Ascending aorta (tissue), 2 donors: ENCODE measurements at regions not wholly inside any gene's neighbourhood (a gene's known extent, or its start where the extent isn't known, plus 50 kb on each side); places are given as distances from the start of the nearest gene placed in this dataset.
A peak's percentile ranks its signal among the peaks of the same experiment; 100 is the strongest.

ENCODE experiments used
- DNase-seq, 2 donors: peaks; one replicate each; pipeline ENCODE4 v3.0.0-alpha.2; 2019; ENCODE audit warnings: low spot score in 2 of 2
- H3K27ac ChIP-seq, 2 donors: fragments of 200-600 bp; sonication (generic); one replicate each; pipeline ENCODE4 v1.5.1; 2016 to 2017; ENCODE audit warnings: mild to moderate bottlenecking in 1 of 2
- H3K27me3 ChIP-seq: fragments of 200-600 bp; sonication (generic); one replicate; pipeline ENCODE4 v1.5.1; 2017
- H3K36me3 ChIP-seq, 2 donors: fragments of 200-600 bp; sonication (generic); one replicate each; pipeline ENCODE4 v1.5.1; 2016
- H3K4me1 ChIP-seq, 2 donors: fragments of 200-600 bp; sonication (generic); one replicate each; pipeline ENCODE4 v1.5.1; 2016 to 2017; ENCODE audit warnings: mild to moderate bottlenecking in 1 of 2
- H3K4me3 ChIP-seq, 2 donors: fragments of 200-600 bp; sonication (generic); one replicate each; pipeline ENCODE4 v1.5.1; 2016 to 2017; ENCODE audit warnings: mild to moderate bottlenecking in 1 of 2
- H3K9me3 ChIP-seq, 2 donors: fragments of 200-600 bp; sonication (generic); one replicate each; pipeline ENCODE4 v1.5.1; 2016
- intact Hi-C: fragments of 100-400 bp; cut with DNase I; formaldehyde crosslinking; loops from one replicate; pipeline ENCODE4 v1.15.1; 2023
- TF ChIP-seq, protein P1 (sequence below), 3 experiments: fragments of 200-600 bp in 2 of 3; fragments of 450-650 bp in 1 of 3; sonication (generic) in 2 of 3; IDR thresholded peaks; one replicate each; pipeline ENCODE4 v1.5.1; 2016 to 2019; ENCODE audit warnings: antibody characterized with exemption in 3 of 3, mild to moderate bottlenecking in 1 of 3, moderate library complexity in 1 of 3

GRCh38 chr10:6312636-6313035 is 109.9 kb downstream of the PFKFB3 start:
- TF ChIP-seq, protein P1, sequence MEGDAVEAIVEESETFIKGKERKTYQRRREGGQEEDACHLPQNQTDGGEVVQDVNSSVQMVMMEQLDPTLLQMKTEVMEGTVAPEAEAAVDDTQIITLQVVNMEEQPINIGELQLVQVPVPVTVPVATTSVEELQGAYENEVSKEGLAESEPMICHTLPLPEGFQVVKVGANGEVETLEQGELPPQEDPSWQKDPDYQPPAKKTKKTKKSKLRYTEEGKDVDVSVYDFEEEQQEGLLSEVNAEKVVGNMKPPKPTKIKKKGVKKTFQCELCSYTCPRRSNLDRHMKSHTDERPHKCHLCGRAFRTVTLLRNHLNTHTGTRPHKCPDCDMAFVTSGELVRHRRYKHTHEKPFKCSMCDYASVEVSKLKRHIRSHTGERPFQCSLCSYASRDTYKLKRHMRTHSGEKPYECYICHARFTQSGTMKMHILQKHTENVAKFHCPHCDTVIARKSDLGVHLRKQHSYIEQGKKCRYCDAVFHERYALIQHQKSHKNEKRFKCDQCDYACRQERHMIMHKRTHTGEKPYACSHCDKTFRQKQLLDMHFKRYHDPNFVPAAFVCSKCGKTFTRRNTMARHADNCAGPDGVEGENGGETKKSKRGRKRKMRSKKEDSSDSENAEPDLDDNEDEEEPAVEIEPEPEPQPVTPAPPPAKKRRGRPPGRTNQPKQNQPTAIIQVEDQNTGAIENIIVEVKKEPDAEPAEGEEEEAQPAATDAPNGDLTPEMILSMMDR (IDR thresholded peaks at IDR 0.05), result no peak
- intact Hi-C loops, result no loop called here

DNA sequence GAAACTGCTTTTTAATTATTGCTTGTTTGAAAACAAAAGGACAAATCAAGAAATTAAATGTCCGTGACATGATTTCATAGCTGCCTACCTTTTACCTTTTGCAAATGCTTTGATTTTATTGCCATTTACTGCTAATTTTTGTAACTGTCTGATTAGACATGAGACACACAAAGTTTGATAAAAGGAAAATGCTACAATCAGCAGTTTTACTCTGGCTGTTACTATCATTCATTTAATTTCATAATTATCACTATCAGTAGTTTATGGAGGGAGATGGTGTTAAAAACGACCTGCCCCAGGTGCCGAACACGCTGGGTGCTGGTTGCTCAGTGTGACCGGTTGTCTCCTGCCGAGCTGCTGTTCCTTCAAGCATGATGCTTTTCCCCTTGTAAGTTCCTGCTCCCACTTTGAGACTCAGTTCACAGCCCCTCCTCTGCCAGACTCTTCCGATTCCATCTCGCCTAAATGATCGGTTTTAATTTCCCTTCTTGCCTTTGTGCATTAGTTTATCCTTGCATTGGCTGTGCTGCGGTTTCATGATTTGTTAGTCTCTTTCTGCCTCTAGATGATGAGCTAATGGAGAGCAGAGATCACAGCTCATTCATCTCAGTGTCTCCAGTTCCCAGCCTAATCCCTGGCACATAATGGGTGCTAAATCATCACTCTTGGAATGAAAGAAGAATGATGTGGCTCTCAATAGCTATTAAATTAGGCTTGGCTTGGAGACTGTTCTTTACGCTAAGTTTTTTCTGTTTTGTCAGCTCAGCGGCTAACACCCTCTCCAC is 110.6 kb downstream of the PFKFB3 start:
- TF ChIP-seq, protein P1 (IDR thresholded peaks at IDR 0.05), result no peak
- H3K27me3 ChIP-seq, result no peaks in the 10 kb centered on the region
- H3K27ac ChIP-seq, result no peak overlapping the region
- intact Hi-C loops, result no loop called here
- no peaks in the 10 kb centered on the region for H3K9me3 ChIP-seq
- peaks cover 3 to 20% of the 10 kb centered on the region in 2 donors for H3K4me1 ChIP-seq
- no peak for DNase-seq
- H3K36me3 ChIP-seq, result no peaks in the 10 kb centered on the region
- H3K4me3 ChIP-seq, result no peak overlapping the region

More at GRCh38 chr10:6312636-6313035, 109.9 kb downstream of the PFKFB3 start:
- H3K27ac ChIP-seq, result no peak overlapping the region
- H3K4me1 ChIP-seq, result peaks cover 3 to 20% of the 10 kb centered on the region in 2 donors
- H3K9me3 ChIP-seq, result no peaks in the 10 kb centered on the region
- H3K36me3 ChIP-seq, result no peaks in the 10 kb centered on the region
- no peaks in the 10 kb centered on the region for H3K27me3 ChIP-seq
- H3K4me3 ChIP-seq, result no peak overlapping the region
- no peak for DNase-seq

DNA sequence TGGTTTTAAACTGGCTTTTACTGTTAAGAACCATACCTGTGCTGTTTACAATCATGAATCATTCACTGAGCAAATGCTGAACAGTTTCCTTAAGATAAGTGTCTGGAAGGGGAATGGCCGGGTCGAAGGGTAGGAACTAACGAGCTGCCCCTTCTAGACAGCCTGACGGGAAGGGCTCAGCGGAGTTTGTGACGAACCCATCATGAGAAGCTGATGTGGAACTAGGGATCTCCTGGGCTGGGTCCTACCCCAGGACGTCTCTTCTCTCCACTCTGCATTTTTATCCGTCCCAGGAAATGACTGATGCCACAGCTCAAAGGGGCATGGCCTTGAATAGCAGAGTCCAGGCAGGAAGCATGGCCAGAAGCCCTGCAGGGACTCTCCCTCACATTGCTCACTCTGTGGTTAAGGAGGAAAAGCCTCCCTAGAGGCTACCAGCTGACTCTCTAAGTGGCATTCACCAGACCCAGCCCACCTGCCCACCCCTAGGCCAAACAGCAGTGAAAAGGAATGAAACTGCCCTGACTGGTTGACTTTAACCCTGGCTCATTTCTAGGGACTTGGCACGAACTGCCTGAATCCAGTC is 112.0 kb downstream of the PFKFB3 start:
- Histone ChIP-seq H3K9me3 (no peaks in the 10 kb centered on the region), H3K4me1 (peaks cover 3 to 20% of the 10 kb centered on the region in 2 donors), H3K27ac (peak overlapping the region; percentile 51 to 54), H3K4me3 (peak overlapping the region in 1 of 2 donors; percentile 14), H3K27me3 (no peaks in the 10 kb centered on the region), H3K36me3 (peaks cover 0 to 5% of the 10 kb centered on the region in 2 donors)
- intact Hi-C loops, result no loop called here
- TF ChIP-seq, protein P1 (IDR thresholded peaks at IDR 0.05), result no peak
- no peak for DNase-seq

DNA sequence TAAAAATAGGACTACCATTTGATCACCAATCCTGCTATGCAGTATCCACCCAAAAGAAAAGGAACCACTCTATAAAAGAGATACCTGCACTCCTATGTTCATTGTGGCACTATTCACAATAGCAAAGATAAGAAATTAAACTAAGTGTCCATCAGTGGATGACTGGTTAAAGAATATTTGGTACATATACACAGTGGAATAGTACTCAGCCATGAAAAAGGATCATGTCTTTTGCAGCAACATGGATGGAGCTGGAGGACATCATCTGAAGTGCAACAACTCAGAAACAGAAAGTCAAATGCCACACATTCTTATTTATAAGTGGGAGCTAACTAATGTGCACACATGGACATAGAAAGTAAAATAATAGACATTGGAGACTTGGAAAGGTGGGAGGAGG is 116.4 kb downstream of the PFKFB3 start:
- TF ChIP-seq, protein P1 (IDR thresholded peaks at IDR 0.05), result no peak
- Histone ChIP-seq H3K9me3 (no peaks in the 10 kb centered on the region), H3K4me3 (no peak overlapping the region), H3K27me3 (no peaks in the 10 kb centered on the region), H3K27ac (no peak overlapping the region), H3K36me3 (peaks cover 0 to 5% of the 10 kb centered on the region in 2 donors), H3K4me1 (peaks cover 0 to 9% of the 10 kb centered on the region in 2 donors)
- DNase-seq, result no peak
- intact Hi-C loops, result no loop called here

DNA sequence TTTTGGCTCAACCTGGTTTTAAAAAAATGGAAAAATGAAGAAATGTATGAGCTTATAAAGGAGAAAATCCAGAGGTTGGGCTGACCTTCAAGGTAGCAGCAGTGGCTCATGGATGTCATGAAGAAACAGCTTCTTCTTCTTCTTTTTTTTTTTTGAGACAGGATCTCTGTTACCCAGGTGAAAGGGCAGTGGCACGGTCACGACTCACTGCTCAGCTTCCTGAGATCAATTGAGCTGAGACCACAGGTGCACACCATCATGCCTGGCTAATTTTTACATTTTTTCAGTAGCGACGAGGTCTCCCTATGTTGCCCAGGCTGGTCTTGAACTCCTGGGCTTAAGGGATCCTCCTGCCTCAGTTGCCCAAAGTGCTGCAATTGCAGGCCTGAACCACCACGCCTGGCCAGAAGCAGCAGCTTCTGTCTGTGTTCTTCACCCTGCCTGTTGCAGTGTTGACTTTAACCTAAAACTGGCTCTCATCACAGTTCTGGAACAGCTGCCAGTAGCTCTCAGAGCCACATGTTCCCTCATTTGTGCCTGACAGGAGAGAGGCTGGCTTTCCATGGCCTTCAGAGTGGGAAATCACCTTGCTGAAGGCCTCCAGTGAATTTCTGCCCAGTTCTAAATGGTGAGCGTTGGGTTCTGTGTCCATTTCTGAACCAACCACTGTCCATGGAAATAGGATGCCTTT is 117.7 kb downstream of the PFKFB3 start:
- DNase-seq, result no peak
- Histone ChIP-seq H3K27me3 (no peaks in the 10 kb centered on the region), H3K4me3 (no peak overlapping the region), H3K27ac (peak overlapping the region; percentile 31 to 50), H3K4me1 (peaks cover 2 to 5% of the 10 kb centered on the region in 2 donors), H3K9me3 (no peaks in the 10 kb centered on the region), H3K36me3 (peaks cover 0 to 5% of the 10 kb centered on the region in 2 donors)
- TF ChIP-seq, protein P1 (IDR thresholded peaks at IDR 0.05), result no peak
- intact Hi-C loops, result no loop called here
